Panc1 (cell line): ENCODE measurements at regions not wholly inside any gene's neighbourhood (a gene's known extent, or its start where the extent isn't known, plus 50 kb on each side); places are given as distances from the start of the nearest gene placed in this dataset.

ENCODE experiments used
- POLR2AphosphoS5 ChIP-seq: IDR thresholded peaks from 2 replicates; pipeline ENCODE4 v1.6.1; 2012; ENCODE audit warnings: mild to moderate bottlenecking, low read depth, low read length, moderate library complexity
- TF ChIP-seq, protein P1 (sequence below): fragments of 450-650 bp; IDR thresholded peaks from 2 replicates; pipeline ENCODE4 v1.5.1; 2017; ENCODE audit warnings: mild to moderate bottlenecking

DNA sequence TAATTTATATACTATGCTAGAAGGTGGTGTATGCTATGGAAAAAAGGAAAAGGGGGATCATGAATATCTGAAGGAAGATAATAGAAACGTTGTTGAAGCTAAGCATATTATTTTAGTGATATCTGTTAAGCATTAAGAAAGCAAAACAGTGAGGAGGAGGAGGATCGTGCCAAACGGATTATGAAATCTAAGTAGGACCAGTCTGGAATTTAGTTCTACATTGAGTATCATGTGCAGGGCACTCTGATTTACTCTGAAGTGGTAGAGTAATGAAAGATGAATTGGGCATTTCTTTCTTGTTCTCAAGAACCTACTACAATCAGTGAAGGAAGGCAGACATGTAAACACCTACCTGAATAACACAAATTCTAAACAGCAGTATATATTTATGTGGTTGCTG lies 195.3 kb downstream of the CYB561 start:
- TF ChIP-seq, protein P1, sequence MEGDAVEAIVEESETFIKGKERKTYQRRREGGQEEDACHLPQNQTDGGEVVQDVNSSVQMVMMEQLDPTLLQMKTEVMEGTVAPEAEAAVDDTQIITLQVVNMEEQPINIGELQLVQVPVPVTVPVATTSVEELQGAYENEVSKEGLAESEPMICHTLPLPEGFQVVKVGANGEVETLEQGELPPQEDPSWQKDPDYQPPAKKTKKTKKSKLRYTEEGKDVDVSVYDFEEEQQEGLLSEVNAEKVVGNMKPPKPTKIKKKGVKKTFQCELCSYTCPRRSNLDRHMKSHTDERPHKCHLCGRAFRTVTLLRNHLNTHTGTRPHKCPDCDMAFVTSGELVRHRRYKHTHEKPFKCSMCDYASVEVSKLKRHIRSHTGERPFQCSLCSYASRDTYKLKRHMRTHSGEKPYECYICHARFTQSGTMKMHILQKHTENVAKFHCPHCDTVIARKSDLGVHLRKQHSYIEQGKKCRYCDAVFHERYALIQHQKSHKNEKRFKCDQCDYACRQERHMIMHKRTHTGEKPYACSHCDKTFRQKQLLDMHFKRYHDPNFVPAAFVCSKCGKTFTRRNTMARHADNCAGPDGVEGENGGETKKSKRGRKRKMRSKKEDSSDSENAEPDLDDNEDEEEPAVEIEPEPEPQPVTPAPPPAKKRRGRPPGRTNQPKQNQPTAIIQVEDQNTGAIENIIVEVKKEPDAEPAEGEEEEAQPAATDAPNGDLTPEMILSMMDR: no peak
- no peak for TF ChIP-seq POLR2AphosphoS5
